OCI-LY1 (cell line): ENCODE measurements at regions not wholly inside any gene's neighbourhood (a gene's known extent, or its start where the extent isn't known, plus 50 kb on each side); places are given as distances from the start of the nearest gene placed in this dataset.
"Not testable (repeated sequence)": the region's sequence is repeated elsewhere in the genome, so short reads cannot be mapped to it uniquely, and the experiment has no call there.

Source experiments
- H2AFZ ChIP-seq: fragments of 200-600 bp; sonication (generic), shearing (Covaris generic); 2 replicates; pipeline ENCODE4 v1.6.0; 2014; ENCODE audit warnings: antibody characterized with exemption, mild to moderate bottlenecking, low read length
- H3F3A ChIP-seq: fragments of 200-600 bp; sonication (generic), shearing (Covaris generic); 2 replicates; pipeline ENCODE4 v1.6.0; 2014; ENCODE audit warnings: mild to moderate bottlenecking, antibody characterized with exemption, low read length, moderate library complexity; ENCODE audit not compliant: insufficient read depth
- H3K27ac ChIP-seq: fragments of 200-600 bp; sonication (generic); 2 replicates; pipeline ENCODE4 v1.5.1; 2014; ENCODE audit warnings: low read length, mixed run types, mild to moderate bottlenecking, low read depth; ENCODE audit not compliant: poor library complexity, severe bottlenecking
- H3K27me3 ChIP-seq: fragments of 200-600 bp; sonication (generic); 2 replicates; pipeline ENCODE4 v1.6.0; 2014; ENCODE audit warnings: antibody characterized with exemption, mild to moderate bottlenecking, low read length, moderate library complexity; ENCODE audit not compliant: insufficient read depth
- H3K36me3 ChIP-seq: fragments of 200-600 bp; sonication (generic); 2 replicates; pipeline ENCODE4 v1.6.1; 2014; ENCODE audit warnings: mild to moderate bottlenecking, antibody characterized with exemption, low read length, moderate library complexity, mixed read lengths; ENCODE audit not compliant: insufficient read depth
- H3K4me1 ChIP-seq: fragments of 200-600 bp; sonication (generic); 2 replicates; pipeline ENCODE4 v1.5.1; 2014; ENCODE audit warnings: mild to moderate bottlenecking, low read length, moderate library complexity; ENCODE audit not compliant: insufficient read depth, severe bottlenecking
- H3K4me2 ChIP-seq: fragments of 200-600 bp; sonication (generic), shearing (Covaris generic); 2 replicates; pipeline ENCODE4 v1.6.1; 2014; ENCODE audit warnings: low read length
- H3K4me3 ChIP-seq: fragments of 200-600 bp; sonication (generic); 2 replicates; pipeline ENCODE4 v1.5.1; 2014; ENCODE audit warnings: low read length, low read depth, mild to moderate bottlenecking, mixed read lengths; ENCODE audit not compliant: poor library complexity, severe bottlenecking
- H3K79me2 ChIP-seq: fragments of 200-600 bp; shearing (Covaris generic); 2 replicates; pipeline ENCODE4 v1.6.1; 2016; ENCODE audit warnings: mixed run types, low read length, mixed read lengths; ENCODE audit not compliant: insufficient read depth
- H3K9ac ChIP-seq: fragments of 200-600 bp; sonication (generic), shearing (Covaris generic); 2 replicates; pipeline ENCODE4 v1.6.1; 2014; ENCODE audit warnings: mild to moderate bottlenecking, low read length, mixed read lengths
- H3K9me2 ChIP-seq: fragments of 200-600 bp; sonication (generic), shearing (Covaris generic); 2 replicates; pipeline ENCODE4 v1.6.1; 2014; ENCODE audit warnings: low read depth, mild to moderate bottlenecking, low read length, mixed read lengths
- H3K9me3 ChIP-seq: fragments of 200-600 bp; shearing (Covaris generic); 2 replicates; pipeline ENCODE4 v1.6.1; 2014; ENCODE audit warnings: low read length, mixed read lengths
- H4K20me1 ChIP-seq: fragments of 200-600 bp; sonication (generic), shearing (Covaris generic); 2 replicates; pipeline ENCODE4 v1.6.0; 2016; ENCODE audit warnings: mild to moderate bottlenecking, low read length; ENCODE audit not compliant: insufficient read depth
- EZH2 ChIP-seq: fragments of 200-600 bp; sonication (generic), shearing (Covaris generic); IDR thresholded peaks from 2 replicates; pipeline ENCODE4 v1.8.0; 2017; ENCODE audit warnings: borderline replicate concordance, mixed run types, mild to moderate bottlenecking, antibody characterized with exemption, low read length, moderate library complexity, mixed read lengths
- TF ChIP-seq, protein P1 (sequence below): fragments of 200-600 bp; sonication (generic), shearing (Covaris generic); IDR thresholded peaks from 2 replicates; pipeline ENCODE4 v1.5.1; 2017; ENCODE audit warnings: mild to moderate bottlenecking, antibody characterized with exemption, low read length, moderate library complexity, mixed read lengths

- H3K9me3 ChIP-seq = no peaks in the 10 kb centered on the region
- no peaks in the 10 kb centered on the region for H3K9me2 ChIP-seq
- H2AFZ ChIP-seq = no peak overlapping the region
- H3K27ac ChIP-seq = no peak overlapping the region
- no peaks in the 10 kb centered on the region for H3F3A ChIP-seq
- H3K4me3 ChIP-seq = no peak overlapping the region
- no peaks in the 10 kb centered on the region for H3K27me3 ChIP-seq
- H3K36me3 ChIP-seq = no peaks in the 10 kb centered on the region
- H3K9ac ChIP-seq = no peak overlapping the region
- H4K20me1 ChIP-seq = no peaks in the 10 kb centered on the region
- no peak overlapping the region for H3K4me2 ChIP-seq
- H3K79me2 ChIP-seq = no peaks in the 10 kb centered on the region
- no peak for TF ChIP-seq EZH2
- TF ChIP-seq, protein P1, sequence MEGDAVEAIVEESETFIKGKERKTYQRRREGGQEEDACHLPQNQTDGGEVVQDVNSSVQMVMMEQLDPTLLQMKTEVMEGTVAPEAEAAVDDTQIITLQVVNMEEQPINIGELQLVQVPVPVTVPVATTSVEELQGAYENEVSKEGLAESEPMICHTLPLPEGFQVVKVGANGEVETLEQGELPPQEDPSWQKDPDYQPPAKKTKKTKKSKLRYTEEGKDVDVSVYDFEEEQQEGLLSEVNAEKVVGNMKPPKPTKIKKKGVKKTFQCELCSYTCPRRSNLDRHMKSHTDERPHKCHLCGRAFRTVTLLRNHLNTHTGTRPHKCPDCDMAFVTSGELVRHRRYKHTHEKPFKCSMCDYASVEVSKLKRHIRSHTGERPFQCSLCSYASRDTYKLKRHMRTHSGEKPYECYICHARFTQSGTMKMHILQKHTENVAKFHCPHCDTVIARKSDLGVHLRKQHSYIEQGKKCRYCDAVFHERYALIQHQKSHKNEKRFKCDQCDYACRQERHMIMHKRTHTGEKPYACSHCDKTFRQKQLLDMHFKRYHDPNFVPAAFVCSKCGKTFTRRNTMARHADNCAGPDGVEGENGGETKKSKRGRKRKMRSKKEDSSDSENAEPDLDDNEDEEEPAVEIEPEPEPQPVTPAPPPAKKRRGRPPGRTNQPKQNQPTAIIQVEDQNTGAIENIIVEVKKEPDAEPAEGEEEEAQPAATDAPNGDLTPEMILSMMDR = no peak
- H3K4me1 ChIP-seq = no peaks in the 10 kb centered on the region
These were observed 1093.4 kb downstream of the SORCS3 start for GRCh38 chr10:105734479-105734878.

GRCh38 chr10:105733924-105734323, 1092.8 kb downstream of the SORCS3 start:
- Histone ChIP-seq H3F3A (no peaks in the 10 kb centered on the region), H3K36me3 (no peaks in the 10 kb centered on the region), H3K27ac (no peak overlapping the region), H3K9me2 (no peaks in the 10 kb centered on the region), H4K20me1 (no peaks in the 10 kb centered on the region), H3K27me3 (no peaks in the 10 kb centered on the region), H3K4me1 (no peaks in the 10 kb centered on the region), H3K4me3 (no peak overlapping the region), H3K4me2 (no peak overlapping the region), H3K79me2 (no peaks in the 10 kb centered on the region), H3K9ac (no peak overlapping the region), H3K9me3 (no peaks in the 10 kb centered on the region), H2AFZ (no peak overlapping the region)
- TF ChIP-seq EZH2 = no peak
- TF ChIP-seq, protein P1 = no peak

- Histone ChIP-seq H3K9ac (no peak overlapping the region), H4K20me1 (no peaks in the 10 kb centered on the region), H3F3A (no peaks in the 10 kb centered on the region), H3K27me3 (no peaks in the 10 kb centered on the region), H3K4me1 (no peaks in the 10 kb centered on the region), H3K27ac (no peak overlapping the region), H3K4me3 (no peak overlapping the region), H3K9me2 (no peaks in the 10 kb centered on the region), H3K4me2 (no peak overlapping the region), H3K9me3 (no peaks in the 10 kb centered on the region), H3K79me2 (no peaks in the 10 kb centered on the region), H2AFZ (no peak overlapping the region), H3K36me3 (no peaks in the 10 kb centered on the region)
- no peak for TF ChIP-seq EZH2
- TF ChIP-seq, protein P1 = no peak
These were observed 1088.3 kb downstream of the SORCS3 start for GRCh38 chr10:105729428-105729827.

DNA sequence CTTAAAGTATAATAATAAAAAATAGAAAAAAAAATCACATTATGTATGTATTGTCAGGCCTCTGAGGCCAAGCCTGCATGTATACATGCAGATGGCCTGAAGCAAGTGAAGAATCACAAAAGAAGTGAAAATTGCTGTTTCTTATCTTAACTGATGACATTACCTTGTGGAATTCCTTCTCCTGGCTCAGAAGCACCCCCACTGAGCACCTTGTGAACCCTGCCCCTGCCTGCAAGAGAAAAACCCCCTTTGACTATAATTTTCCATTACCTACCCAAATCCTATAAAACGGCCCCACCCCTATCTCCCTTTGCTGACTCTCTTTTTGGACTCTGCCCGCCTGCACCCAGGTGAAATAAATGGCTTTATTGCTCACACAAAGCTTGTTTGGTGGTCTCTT, 1086.5 kb downstream of the SORCS3 start:
- H3K9me3 ChIP-seq, H3K27ac ChIP-seq, H3K27me3 ChIP-seq, H3K4me3 ChIP-seq, H3K9ac ChIP-seq, H3F3A ChIP-seq, H2AFZ ChIP-seq, H3K36me3 ChIP-seq, H3K4me2 ChIP-seq, H4K20me1 ChIP-seq, H3K9me2 ChIP-seq, H3K4me1 ChIP-seq, H3K79me2 ChIP-seq: not testable (repeated sequence)
